HG02763 (cell line): ENCODE measurements at regions not wholly inside any gene's neighbourhood (a gene's known extent, or its start where the extent isn't known, plus 50 kb on each side); places are given as distances from the start of the nearest gene placed in this dataset.
"Not testable (repeated sequence)": the region's sequence is repeated elsewhere in the genome, so short reads cannot be mapped to it uniquely, and the experiment has no call there.

Experiments
- ATAC-seq: cut with Tn5 transposase; IDR thresholded peaks from one replicate; pipeline ENCODE4 v1.9.1; 2021; ENCODE audit warnings: mild to moderate bottlenecking, moderate library complexity; ENCODE audit not compliant: unreplicated experiment

DNA sequence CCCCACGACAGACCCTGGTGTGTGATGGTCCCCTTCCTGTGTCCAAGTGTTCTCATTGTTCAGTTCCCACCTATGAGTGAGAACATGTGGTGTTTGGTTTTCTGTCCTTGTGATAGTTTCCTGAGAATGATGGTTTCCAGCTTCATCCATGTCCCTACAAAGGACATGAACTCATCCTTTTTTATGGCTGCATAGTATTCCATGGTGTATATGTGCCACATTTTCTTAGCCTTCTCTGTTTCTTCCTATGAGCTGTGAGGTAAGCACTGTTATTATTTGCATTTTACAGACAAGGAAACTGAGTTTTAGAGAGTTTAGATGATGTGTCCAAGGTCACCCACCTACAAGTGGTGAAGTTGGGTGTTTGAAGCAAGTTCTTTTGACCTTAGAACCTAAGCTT, 51.1 kb upstream of the BNC1 start:
- ATAC-seq: not testable (repeated sequence)

DNA sequence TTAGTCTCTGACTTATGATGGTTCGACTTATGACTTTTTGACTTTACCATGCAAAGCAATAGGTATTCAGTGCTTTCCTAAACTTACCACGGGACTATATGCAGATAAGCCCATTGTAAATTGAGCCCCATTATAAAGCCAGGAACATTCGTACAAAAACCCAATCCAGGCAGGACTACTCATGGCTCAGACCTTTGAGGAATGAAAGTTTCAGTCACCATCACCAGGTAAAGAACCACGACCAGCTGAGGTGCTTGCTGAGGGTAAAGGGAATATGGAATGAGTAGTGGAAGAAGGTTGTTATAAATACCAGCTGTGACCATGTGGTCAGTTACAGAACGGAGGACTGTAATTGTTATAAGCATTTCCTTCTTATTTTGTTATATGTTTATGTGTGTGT, 54.9 kb upstream of the BNC1 start:
- ATAC-seq: no peak

DNA sequence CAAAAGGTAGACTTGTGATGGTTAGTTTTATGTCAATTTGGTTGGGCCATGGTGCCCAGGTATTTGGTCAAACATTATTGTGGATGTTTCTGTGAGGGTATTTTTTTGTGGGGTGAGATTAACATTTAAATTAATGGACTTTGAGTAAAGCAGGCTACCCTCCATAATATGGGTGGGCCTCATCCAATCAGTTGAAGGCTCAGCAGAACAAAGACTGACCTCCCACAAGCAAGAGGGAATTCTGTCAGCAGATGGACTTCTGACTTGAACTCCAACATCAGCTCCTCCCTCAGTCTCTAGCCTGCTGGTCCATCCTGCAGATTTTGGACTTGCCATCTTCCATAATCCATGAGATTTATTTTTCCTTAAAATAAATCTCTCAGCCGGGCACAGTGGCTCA, 55.6 kb upstream of the BNC1 start:
- no peak for ATAC-seq

GRCh38 chr15:83346342-83346741, 61.9 kb upstream of the BNC1 start:
- no peak for ATAC-seq

DNA sequence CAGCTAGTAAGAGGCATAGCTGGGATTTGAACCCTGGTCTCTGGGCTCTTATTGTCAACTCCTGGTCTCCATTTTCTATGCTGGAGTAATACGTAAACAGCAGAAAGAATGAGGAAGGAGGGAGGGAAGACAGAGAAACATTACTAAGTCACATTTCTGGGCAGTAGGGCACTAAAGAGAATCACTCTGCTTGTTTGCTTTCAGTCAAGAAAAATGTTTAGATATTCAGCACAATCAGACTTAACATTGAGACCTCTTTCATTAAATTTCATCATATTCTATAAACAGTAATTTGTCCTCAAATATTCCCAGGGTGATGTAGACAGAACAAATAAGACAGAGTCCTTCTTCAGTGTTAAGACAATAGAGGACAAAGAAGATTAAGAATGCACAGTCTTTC, 67.7 kb upstream of the BNC1 start:
- no peak for ATAC-seq

DNA sequence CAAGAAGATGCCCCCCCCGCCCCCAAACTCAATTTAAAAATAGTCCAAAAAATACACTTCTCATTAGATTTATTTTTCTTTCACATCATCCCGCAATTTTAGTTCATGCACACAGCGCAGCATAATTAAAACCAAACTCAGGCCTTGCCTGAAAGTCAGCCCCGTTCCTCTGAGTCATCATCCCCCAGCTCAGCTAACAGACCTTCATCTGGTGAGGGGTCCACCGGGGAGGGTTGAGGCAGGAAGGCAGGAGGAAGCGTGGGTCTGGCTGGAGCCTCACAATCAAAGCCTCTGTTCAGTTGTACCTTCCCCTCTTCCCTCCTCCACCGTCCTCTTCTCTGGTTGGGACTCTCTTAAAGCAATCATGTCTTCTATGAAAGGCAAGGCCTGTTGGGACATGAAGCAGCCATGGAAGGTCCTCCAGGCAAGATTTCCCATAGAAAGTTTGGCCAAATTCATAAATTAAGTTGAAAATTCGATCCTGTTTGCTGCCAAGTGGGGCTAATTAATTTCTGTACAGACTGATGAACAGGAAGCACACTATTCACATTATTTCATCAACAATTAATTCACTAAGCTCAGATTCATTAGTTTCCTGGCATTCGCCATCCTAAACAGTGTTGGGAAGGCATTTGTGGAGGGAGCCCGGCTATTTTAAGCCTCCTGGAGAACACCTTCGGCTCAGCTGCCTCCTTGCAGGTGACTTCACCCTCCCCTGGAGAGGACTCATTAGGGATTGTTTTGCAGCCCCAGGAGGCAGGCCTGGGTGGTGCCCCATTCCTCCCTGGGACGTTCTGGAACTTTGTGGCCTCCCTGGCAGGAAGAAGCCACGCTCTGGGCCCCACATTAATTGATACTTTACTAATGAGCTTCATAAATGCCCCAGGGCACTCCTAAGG, 72.3 kb upstream of the BNC1 start:
- no peak for ATAC-seq

DNA sequence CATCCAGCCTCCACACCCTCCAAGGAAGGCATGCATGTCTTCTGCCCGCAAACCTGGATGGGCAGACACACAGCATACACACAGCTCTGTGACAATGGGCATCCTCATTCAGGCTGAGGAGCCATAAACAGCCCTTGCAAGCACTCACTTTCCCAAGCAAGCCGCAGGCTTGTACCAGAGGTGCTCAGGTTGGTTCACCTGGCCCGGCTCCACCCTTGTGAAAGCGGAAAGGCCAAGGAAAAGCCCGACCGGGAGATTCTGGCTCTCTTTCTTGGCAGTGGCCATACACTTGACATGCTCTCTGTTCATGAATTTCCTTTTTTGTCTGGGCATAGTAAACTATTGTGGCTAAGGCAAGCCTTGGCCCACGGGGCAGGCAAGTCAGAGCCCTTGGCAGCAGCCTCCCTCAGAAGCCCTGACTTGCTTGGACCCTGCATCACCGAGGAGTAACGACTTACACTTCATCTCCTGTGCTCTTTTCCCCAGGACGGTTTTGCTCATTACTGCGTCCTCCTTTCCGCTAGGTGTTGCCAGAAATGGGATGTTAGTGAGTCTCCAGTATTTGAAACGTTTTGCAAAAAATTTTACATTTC, 74.6 kb upstream of the BNC1 start:
- no peak for ATAC-seq

GRCh38 chr15:83362706-83363105, 78.2 kb upstream of the BNC1 start:
- no peak for ATAC-seq

DNA sequence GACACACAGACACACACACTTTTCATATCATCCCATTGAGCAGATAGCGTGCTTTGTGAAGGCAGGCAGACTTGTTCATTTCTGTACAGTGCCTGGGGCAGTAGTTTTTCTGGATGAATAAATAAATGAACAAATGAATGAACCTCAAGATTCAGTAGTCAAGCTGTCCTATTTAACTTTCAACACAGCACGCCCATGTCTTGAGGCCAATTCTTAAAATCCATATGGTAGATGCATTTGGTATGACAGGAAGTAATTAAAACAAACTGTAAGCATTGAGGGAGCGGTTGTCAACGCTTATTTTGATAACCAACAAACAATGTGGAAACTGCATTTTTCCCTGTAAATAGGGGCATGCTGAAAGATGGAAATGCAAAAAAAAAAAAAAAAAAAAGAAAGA, 80.0 kb upstream of the BNC1 start:
- no peak for ATAC-seq

DNA sequence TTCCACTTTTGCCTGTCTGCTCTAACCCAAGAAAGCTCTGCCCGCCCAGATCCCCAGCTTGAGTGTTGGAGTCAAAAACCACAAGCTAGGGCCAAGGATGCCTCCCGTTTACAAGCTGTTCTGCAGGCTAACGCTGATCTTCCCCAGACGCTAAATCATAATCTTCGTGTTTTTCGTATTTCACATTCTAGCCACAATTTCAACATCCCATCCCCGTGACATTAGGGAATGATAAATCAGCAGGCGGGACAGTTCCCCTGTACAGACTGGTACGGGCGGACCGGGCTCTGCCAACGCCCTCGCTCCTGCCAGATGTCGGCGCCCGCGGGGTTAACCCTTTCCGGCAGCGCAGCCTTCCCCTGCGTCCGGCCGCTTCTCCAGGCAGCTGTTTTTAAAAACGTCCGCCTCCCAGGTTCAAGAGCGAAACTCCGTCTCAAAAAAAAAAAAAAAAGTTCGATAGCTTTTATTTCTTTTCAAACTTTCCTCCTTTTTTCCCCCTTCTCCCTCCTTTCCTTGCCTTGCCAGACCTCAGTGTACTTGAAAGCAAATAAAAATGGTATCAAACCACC, 81.0 kb upstream of the BNC1 start:
- no peak for ATAC-seq

DNA sequence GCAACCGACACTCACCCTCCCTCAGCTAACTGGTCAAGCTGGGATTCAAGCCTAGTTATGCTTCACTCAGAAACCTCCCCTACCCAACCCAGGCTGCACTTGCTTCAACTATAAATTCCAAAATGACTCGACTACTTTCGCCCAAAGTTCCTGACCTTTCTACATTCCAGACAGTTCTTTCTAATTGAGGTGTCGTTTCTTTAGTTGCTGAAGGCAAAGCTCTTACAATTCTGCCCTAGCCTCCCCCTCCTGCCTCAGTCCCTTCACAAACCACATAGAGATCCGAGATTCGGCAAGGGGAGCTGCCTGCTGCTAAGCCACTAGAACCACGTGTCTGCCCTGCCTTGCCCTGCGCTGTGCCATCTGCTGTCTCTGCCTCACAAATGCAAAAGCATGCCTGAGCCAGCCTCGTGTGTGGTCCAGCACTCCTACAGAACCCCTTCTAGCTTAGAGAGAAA, 74.7 kb upstream of the SH3GL3 start:
- no peak for ATAC-seq

DNA sequence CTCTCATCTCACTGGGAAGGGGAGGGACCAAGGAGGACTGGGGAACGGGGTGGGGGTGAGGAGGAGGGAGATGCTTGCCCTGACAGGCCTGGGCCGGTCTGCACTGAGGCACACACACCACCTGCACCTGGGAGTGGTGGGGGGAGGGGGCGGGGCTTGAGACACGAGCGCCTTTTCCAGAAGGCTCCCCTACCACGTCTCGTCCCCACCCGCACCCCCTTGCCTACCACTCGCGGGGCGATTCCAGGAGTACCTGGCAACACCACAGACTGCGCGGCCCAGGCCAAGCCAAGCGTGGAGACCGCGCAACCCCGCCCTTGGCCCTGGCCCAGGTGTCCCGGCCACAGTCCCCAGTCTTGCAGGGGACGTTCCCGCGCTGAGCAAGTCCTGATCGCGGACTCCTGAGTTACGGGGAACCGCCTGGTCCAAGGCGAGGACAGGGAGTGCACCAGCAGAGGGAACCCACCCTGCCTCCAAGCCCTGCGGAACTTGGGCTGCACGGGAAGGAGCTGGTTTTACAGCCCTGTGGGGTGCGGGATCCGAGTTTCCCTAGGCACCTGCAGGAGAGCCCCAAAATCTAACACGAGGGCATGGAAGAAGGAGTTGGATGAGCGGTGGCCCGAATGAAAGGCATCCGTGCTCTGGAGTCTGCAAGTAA, 68.1 kb upstream of the SH3GL3 start:
- ATAC-seq: no peak

DNA sequence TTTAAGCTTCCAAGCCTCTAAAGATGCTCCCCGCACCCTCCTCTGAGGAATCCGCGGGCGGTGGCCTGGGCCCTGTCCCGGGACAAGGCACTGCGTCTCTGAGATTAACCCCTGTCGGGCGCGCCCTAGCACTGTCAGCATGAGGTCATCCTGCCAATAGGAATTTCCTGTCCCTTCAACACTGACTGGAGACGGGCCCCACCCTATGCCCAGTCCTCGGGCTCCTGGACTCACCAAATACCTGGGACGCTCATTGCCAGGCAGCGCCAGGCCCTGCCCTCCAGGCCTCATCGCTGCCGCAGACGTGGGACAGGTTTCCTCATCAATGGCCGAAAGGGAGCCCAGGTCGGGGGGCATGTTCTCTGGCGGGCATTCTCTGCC, 67.6 kb upstream of the SH3GL3 start:
- ATAC-seq: no peak

GRCh38 chr15:83380059-83380458, 67.1 kb upstream of the SH3GL3 start:
- no peak for ATAC-seq

DNA sequence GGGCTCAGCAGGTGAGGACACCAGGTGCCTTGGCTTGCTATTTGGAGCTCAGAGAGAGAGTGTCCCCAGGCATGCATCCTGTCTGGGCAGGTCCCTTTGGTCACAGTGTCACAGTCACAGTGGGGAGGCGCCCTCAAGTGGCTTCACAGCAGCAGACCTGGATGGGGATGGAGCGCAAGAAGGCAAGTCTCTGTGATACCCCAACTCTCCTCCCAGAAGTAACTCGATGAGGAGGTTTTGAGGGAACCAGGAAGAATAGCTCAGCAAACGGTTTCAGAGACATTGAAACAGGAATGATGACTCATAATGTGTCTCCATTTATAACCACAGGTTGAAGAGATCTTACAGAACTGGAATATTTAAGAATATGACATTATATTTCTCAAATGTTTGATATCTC, 66.5 kb upstream of the SH3GL3 start:
- ATAC-seq: peak; percentile 42

- ATAC-seq: not testable (repeated sequence)
Measured at GRCh38 chr15:83383608-83384139, 63.5 kb upstream of the SH3GL3 start.

DNA sequence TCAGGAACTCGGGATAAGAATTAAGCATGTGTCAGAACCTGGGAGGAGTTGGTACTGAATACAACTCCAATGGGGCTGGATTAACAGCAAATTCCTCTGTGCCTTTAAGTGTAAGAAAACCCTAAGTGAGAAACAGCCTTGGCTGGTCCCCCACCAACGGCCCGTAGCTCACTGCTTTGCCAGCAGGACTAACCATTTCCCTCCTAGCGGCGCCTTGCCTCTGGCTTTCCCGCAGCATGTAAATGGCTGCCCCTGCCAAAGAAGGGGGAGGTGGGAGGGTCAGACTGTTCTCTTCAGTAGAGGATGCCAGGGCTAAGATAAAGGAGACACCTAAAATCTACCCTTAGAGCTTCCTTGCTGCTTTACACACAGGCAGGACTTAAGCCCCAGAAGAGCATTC, 51.0 kb upstream of the SH3GL3 start:
- no peak for ATAC-seq
